ENCODE measurements at regions not wholly inside any gene's neighbourhood (a gene's known extent, or its start where the extent isn't known, plus 50 kb on each side); places are given as distances from the start of the nearest gene placed in this dataset.

GRCh38 chr5:33244441-33245150, 196.2 kb upstream of the TARS1 start:
- no peak overlapping the region for H3K4me3 ChIP-seq
- no peaks in the 10 kb centered on the region for H3K9me3 ChIP-seq
- H3K27ac ChIP-seq: no peak overlapping the region
- no peaks in the 10 kb centered on the region for H3K36me3 ChIP-seq (ENCODE audit: insufficient read depth in 1 of 2, low read depth in 1 of 2)
- intact Hi-C loops (cut with DNase I): no loop called here
- no peaks in the 10 kb centered on the region for H3K4me1 ChIP-seq
- no peak for DNase-seq
- ATAC-seq: no peak
- no peaks in the 10 kb centered on the region for H3K27me3 ChIP-seq (ENCODE audit: insufficient read depth in 3 of 3, low read length in 2 of 3)
- 43 to 45% (median 45%) methylated on average over 4 of the region's 4 CpGs for WGBS, 3 donors
- TF ChIP-seq, protein P1, sequence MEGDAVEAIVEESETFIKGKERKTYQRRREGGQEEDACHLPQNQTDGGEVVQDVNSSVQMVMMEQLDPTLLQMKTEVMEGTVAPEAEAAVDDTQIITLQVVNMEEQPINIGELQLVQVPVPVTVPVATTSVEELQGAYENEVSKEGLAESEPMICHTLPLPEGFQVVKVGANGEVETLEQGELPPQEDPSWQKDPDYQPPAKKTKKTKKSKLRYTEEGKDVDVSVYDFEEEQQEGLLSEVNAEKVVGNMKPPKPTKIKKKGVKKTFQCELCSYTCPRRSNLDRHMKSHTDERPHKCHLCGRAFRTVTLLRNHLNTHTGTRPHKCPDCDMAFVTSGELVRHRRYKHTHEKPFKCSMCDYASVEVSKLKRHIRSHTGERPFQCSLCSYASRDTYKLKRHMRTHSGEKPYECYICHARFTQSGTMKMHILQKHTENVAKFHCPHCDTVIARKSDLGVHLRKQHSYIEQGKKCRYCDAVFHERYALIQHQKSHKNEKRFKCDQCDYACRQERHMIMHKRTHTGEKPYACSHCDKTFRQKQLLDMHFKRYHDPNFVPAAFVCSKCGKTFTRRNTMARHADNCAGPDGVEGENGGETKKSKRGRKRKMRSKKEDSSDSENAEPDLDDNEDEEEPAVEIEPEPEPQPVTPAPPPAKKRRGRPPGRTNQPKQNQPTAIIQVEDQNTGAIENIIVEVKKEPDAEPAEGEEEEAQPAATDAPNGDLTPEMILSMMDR (IDR thresholded peaks at IDR 0.05): no peak

DNA sequence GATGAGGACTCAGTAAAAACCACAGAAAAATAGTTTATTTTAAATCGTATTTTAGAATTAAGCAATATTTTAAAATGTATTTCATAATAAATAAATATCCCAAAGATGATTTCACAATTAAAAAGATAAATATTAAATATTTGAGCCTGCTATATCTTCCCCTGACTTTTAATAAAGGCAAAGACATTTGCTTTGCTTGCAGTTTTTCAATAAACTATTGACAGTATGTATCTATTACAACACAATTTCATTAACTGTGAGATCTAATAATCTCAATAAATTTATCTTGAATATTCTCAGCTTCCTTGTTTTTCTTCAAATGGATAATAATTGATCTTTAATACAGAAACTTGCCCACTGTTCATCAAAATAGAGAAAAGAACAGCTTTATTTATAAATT, 186.2 kb upstream of the TARS1 start:
- H3K27me3 ChIP-seq (ENCODE audit: insufficient read depth in 3 of 3, low read length in 2 of 3): no peaks in the 10 kb centered on the region
- no peaks in the 10 kb centered on the region for H3K9me3 ChIP-seq
- intact Hi-C loops (cut with DNase I): no loop called here
- no peaks in the 10 kb centered on the region for H3K4me1 ChIP-seq
- TF ChIP-seq, protein P1 (IDR thresholded peaks at IDR 0.05): no peak
- 93 to 98% (median 96%) methylated on average over 1 of the region's 1 CpG for WGBS, 3 donors
- DNase-seq: no peak
- H3K4me3 ChIP-seq: no peak overlapping the region
- H3K27ac ChIP-seq: no peak overlapping the region
- no peaks in the 10 kb centered on the region for H3K36me3 ChIP-seq (ENCODE audit: insufficient read depth in 1 of 2, low read depth in 1 of 2)
- no peak for ATAC-seq

DNA sequence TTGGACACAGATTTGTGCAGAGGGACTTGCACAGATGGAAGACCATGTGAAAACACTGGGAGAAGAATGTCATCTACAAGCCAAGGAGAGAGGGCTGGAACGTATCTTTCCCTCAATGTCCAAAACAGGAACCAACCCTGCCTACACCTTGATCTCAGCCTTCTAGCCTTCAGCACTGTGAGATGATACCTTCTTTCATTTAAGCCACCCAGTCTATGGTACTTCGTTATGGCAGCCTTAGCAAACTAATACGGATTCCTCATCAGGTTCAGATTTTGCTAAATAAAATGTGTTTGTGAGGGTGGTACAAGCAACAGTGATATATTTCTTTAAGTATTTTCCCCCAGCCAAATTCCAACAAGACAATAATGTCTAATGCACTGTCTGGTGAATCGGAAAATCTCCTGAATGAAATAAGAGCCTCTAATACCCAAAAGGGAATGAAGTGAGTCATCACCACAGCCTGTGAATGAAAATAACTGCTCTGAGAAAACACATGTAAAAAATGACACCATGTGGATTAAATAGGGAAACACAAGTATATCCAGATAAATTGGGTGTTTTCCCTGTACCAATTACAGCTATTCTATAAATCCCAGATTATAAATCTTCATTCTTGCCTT, 182.8 kb upstream of the TARS1 start:
- Histone ChIP-seq H3K27me3 (ENCODE audit: insufficient read depth in 3 of 3, low read length in 2 of 3) (no peaks in the 10 kb centered on the region), H3K27ac (peak overlapping the region; percentile 6), H3K36me3 (ENCODE audit: insufficient read depth in 1 of 2, low read depth in 1 of 2) (no peaks in the 10 kb centered on the region), H3K9me3 (no peaks in the 10 kb centered on the region), H3K4me1 (no peaks in the 10 kb centered on the region), H3K4me3 (peak overlapping the region; percentile 22)
- DNase-seq (no peak), ATAC-seq (peak; percentile 53 to 98 (median 84))
- TF ChIP-seq, protein P1 (IDR thresholded peaks at IDR 0.05): peak; percentile 41
- WGBS, 3 donors: 21 to 33% (median 22%) methylated on average over 4 of the region's 4 CpGs
- intact Hi-C loops (cut with DNase I): no loop called here

GRCh38 chr5:33258553-33258952, 182.2 kb upstream of the TARS1 start:
- H3K9me3 ChIP-seq: no peaks in the 10 kb centered on the region
- ATAC-seq: peak in 2 of 4 donors; percentile 19 to 53
- no peak for DNase-seq
- no peaks in the 10 kb centered on the region for H3K4me1 ChIP-seq
- H3K27ac ChIP-seq: peak overlapping the region; percentile 6
- no peaks in the 10 kb centered on the region for H3K27me3 ChIP-seq (ENCODE audit: insufficient read depth in 3 of 3, low read length in 2 of 3)
- intact Hi-C loops (cut with DNase I): no loop called here
- WGBS, 3 donors: 82 to 84% (median 82%) methylated on average over 2 of the region's 2 CpGs
- H3K36me3 ChIP-seq (ENCODE audit: insufficient read depth in 1 of 2, low read depth in 1 of 2): no peaks in the 10 kb centered on the region
- H3K4me3 ChIP-seq: no peak overlapping the region
- TF ChIP-seq, protein P1 (IDR thresholded peaks at IDR 0.05): no peak
